ENCODE measurements at regions not wholly inside any gene's neighbourhood (a gene's known extent, or its start where the extent isn't known, plus 50 kb on each side); places are given as distances from the start of the nearest gene placed in this dataset.

DNA sequence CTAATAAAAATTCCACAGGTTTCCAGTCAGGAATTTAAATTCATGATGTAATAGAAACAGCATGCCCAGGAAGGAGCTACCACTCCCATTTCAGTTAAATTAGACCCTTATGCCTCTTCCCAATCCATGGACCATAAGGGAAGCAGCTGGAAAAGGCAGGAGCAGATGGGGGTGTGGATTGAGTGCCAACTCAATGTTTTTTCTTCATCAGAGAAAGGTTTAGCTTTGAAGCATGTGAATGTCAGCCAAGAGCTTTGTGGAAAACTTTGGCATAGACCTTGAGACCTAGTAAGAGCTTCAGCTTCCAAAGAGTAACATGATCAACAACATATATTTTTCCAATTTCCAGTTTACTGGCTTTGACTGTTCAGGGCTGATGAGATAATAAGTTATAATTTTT is 2139.9 kb downstream of the PCDH9 start:
- H3K4me3 ChIP-seq (ENCODE audit: low read length) = no peak overlapping the region

GRCh38 chr13:65088906-65089305 is 2141.2 kb downstream of the PCDH9 start:
- DNase-seq = no peak
- no peaks in the 10 kb centered on the region for H3K36me3 ChIP-seq (ENCODE audit: control insufficient read depth, insufficient read depth, low read length)
- no peak overlapping the region for H3K27ac ChIP-seq (ENCODE audit: low read length)

More for the DNA sequence above, 2139.9 kb downstream of the PCDH9 start:
- no peak overlapping the region for H3K27ac ChIP-seq (ENCODE audit: low read length)
- no peaks in the 10 kb centered on the region for H3K36me3 ChIP-seq (ENCODE audit: control insufficient read depth, insufficient read depth, low read length)
- peaks cover 2% of the 10 kb centered on the region for H3K9me3 ChIP-seq (replicated peaks; ENCODE audit: control insufficient read depth, low read depth, low read length)
- H3K4me1 ChIP-seq (ENCODE audit: control insufficient read depth, insufficient read depth, low read length) = peaks cover 2% of the 10 kb centered on the region
- H3K27me3 ChIP-seq (ENCODE audit: control insufficient read depth, insufficient read depth, low read length) = no peaks in the 10 kb centered on the region
- peak; percentile 83 for DNase-seq

DNA sequence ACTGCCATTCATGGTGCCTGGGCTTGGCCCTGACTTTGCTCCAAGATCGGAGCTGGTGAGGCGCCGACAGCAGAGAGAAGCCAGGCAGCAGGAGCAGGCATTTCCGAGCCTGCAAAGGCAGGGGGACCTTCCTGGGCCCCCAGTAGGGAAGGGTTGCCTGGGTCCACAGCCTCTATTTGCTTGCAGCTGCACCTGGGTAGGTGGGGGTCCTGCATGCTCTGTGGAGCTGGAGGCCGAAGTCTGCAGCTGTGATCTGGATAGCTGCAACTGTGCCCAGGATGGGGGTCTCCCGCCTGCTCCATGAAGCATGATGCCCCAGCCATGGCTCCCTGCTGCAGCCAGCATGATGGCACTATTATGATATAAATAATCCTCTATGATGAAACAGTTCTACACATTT is 2144.2 kb downstream of the PCDH9 start:
- Histone ChIP-seq H3K4me1 (ENCODE audit: control insufficient read depth, insufficient read depth, low read length) (peaks cover 2% of the 10 kb centered on the region), H3K27ac (ENCODE audit: low read length) (no peak overlapping the region), H3K9me3 (replicated peaks; ENCODE audit: control insufficient read depth, low read depth, low read length) (no peaks in the 10 kb centered on the region), H3K27me3 (ENCODE audit: control insufficient read depth, insufficient read depth, low read length) (no peaks in the 10 kb centered on the region), H3K36me3 (ENCODE audit: control insufficient read depth, insufficient read depth, low read length) (no peaks in the 10 kb centered on the region), H3K4me3 (ENCODE audit: low read length) (no peak overlapping the region)
- WGBS (ENCODE audit: insufficient coverage) = 87% methylated on average over 4 of the region's 6 CpGs
- DNase-seq = no peak

More at GRCh38 chr13:65088906-65089305, 2141.2 kb downstream of the PCDH9 start:
- peaks cover 2% of the 10 kb centered on the region for H3K9me3 ChIP-seq (replicated peaks; ENCODE audit: control insufficient read depth, low read depth, low read length)
- H3K4me3 ChIP-seq (ENCODE audit: low read length) = no peak overlapping the region
- peaks cover 2% of the 10 kb centered on the region for H3K4me1 ChIP-seq (ENCODE audit: control insufficient read depth, insufficient read depth, low read length)
- no peaks in the 10 kb centered on the region for H3K27me3 ChIP-seq (ENCODE audit: control insufficient read depth, insufficient read depth, low read length)

GRCh38 chr13:65074248-65074647 is 2155.9 kb downstream of the PCDH9 start:
- Histone ChIP-seq H3K27ac (ENCODE audit: low read length) (no peak overlapping the region), H3K4me3 (ENCODE audit: low read length) (no peak overlapping the region), H3K9me3 (replicated peaks; ENCODE audit: control insufficient read depth, low read depth, low read length) (no peaks in the 10 kb centered on the region), H3K36me3 (ENCODE audit: control insufficient read depth, insufficient read depth, low read length) (no peaks in the 10 kb centered on the region), H3K4me1 (ENCODE audit: control insufficient read depth, insufficient read depth, low read length) (no peaks in the 10 kb centered on the region), H3K27me3 (ENCODE audit: control insufficient read depth, insufficient read depth, low read length) (no peaks in the 10 kb centered on the region)
- WGBS (ENCODE audit: insufficient coverage) = no CpG with 5 or more reads among the region's 5 CpGs
- DNase-seq = no peak

- no peak for DNase-seq
- Histone ChIP-seq H3K27ac (ENCODE audit: low read length) (no peak overlapping the region), H3K9me3 (replicated peaks; ENCODE audit: control insufficient read depth, low read depth, low read length) (no peaks in the 10 kb centered on the region), H3K36me3 (ENCODE audit: control insufficient read depth, insufficient read depth, low read length) (no peaks in the 10 kb centered on the region), H3K4me3 (ENCODE audit: low read length) (no peak overlapping the region), H3K27me3 (ENCODE audit: control insufficient read depth, insufficient read depth, low read length) (no peaks in the 10 kb centered on the region), H3K4me1 (ENCODE audit: control insufficient read depth, insufficient read depth, low read length) (no peaks in the 10 kb centered on the region)
- 100% methylated on average over 1 of the region's 4 CpGs for WGBS (ENCODE audit: insufficient coverage)
Measured at GRCh38 chr13:65064967-65065366, 2165.2 kb downstream of the PCDH9 start.

GRCh38 chr13:65063753-65064152 is 2166.4 kb downstream of the PCDH9 start:
- WGBS (ENCODE audit: insufficient coverage) = no CpG with 5 or more reads among the region's 2 CpGs
- Histone ChIP-seq H3K9me3 (replicated peaks; ENCODE audit: control insufficient read depth, low read depth, low read length) (no peaks in the 10 kb centered on the region), H3K27ac (ENCODE audit: low read length) (no peak overlapping the region), H3K36me3 (ENCODE audit: control insufficient read depth, insufficient read depth, low read length) (no peaks in the 10 kb centered on the region), H3K27me3 (ENCODE audit: control insufficient read depth, insufficient read depth, low read length) (no peaks in the 10 kb centered on the region), H3K4me3 (ENCODE audit: low read length) (no peak overlapping the region), H3K4me1 (ENCODE audit: control insufficient read depth, insufficient read depth, low read length) (no peaks in the 10 kb centered on the region)
- peak; percentile 33 for DNase-seq

DNA sequence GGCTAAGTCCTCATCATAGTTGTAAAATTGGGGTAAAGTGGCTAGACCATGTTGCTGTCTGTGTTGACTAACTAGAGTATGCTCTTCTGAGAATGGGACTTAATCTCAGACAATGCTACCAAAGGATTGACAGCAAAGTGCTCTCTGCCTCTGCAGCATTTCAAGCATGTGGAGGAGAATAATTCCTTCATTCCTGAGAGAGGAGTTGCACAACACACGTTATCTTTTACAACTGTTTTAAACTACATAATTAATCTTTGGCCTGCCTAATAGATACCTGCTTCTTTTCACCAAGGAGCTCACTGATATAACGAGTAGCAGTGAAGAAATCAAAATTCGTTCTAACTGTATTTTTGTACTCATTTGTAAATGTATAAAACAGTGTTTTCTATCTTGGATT is 2172.2 kb downstream of the PCDH9 start:
- H3K27ac ChIP-seq (ENCODE audit: low read length) = no peak overlapping the region
- no peaks in the 10 kb centered on the region for H3K36me3 ChIP-seq (ENCODE audit: control insufficient read depth, insufficient read depth, low read length)
- H3K4me1 ChIP-seq (ENCODE audit: control insufficient read depth, insufficient read depth, low read length) = no peaks in the 10 kb centered on the region
- DNase-seq = no peak
- no CpG with 5 or more reads among the region's 3 CpGs for WGBS (ENCODE audit: insufficient coverage)
- H3K27me3 ChIP-seq (ENCODE audit: control insufficient read depth, insufficient read depth, low read length) = no peaks in the 10 kb centered on the region
- no peak overlapping the region for H3K4me3 ChIP-seq (ENCODE audit: low read length)
- H3K9me3 ChIP-seq (replicated peaks; ENCODE audit: control insufficient read depth, low read depth, low read length) = no peaks in the 10 kb centered on the region

- no peaks in the 10 kb centered on the region for H3K27me3 ChIP-seq (ENCODE audit: control insufficient read depth, insufficient read depth, low read length)
- no peaks in the 10 kb centered on the region for H3K36me3 ChIP-seq (ENCODE audit: control insufficient read depth, insufficient read depth, low read length)
- WGBS (ENCODE audit: insufficient coverage) = no CpG with 5 or more reads among the region's 2 CpGs
- no peaks in the 10 kb centered on the region for H3K4me1 ChIP-seq (ENCODE audit: control insufficient read depth, insufficient read depth, low read length)
- no peak overlapping the region for H3K4me3 ChIP-seq (ENCODE audit: low read length)
- no peak for DNase-seq
- H3K27ac ChIP-seq (ENCODE audit: low read length) = no peak overlapping the region
- H3K9me3 ChIP-seq (replicated peaks; ENCODE audit: control insufficient read depth, low read depth, low read length) = no peaks in the 10 kb centered on the region
Measured at GRCh38 chr13:65054277-65054676, 2175.9 kb downstream of the PCDH9 start.

- H3K27me3 ChIP-seq (ENCODE audit: control insufficient read depth, insufficient read depth, low read length) = no peaks in the 10 kb centered on the region
- H3K4me1 ChIP-seq (ENCODE audit: control insufficient read depth, insufficient read depth, low read length) = no peaks in the 10 kb centered on the region
- H3K36me3 ChIP-seq (ENCODE audit: control insufficient read depth, insufficient read depth, low read length) = no peaks in the 10 kb centered on the region
- H3K27ac ChIP-seq (ENCODE audit: low read length) = no peak overlapping the region
- WGBS (ENCODE audit: insufficient coverage) = no CpG with 5 or more reads among the region's 1 CpG
- no peaks in the 10 kb centered on the region for H3K9me3 ChIP-seq (replicated peaks; ENCODE audit: control insufficient read depth, low read depth, low read length)
- DNase-seq = no peak
- H3K4me3 ChIP-seq (ENCODE audit: low read length) = no peak overlapping the region
Measured at GRCh38 chr13:65036999-65037398, 2193.1 kb downstream of the PCDH9 start.

GRCh38 chr13:65035302-65035701 is 2194.8 kb downstream of the PCDH9 start:
- no peak overlapping the region for H3K27ac ChIP-seq (ENCODE audit: low read length)
- no peaks in the 10 kb centered on the region for H3K9me3 ChIP-seq (replicated peaks; ENCODE audit: control insufficient read depth, low read depth, low read length)
- H3K4me1 ChIP-seq (ENCODE audit: control insufficient read depth, insufficient read depth, low read length) = no peaks in the 10 kb centered on the region
- H3K4me3 ChIP-seq (ENCODE audit: low read length) = no peak overlapping the region
- H3K36me3 ChIP-seq (ENCODE audit: control insufficient read depth, insufficient read depth, low read length) = no peaks in the 10 kb centered on the region
- H3K27me3 ChIP-seq (ENCODE audit: control insufficient read depth, insufficient read depth, low read length) = no peaks in the 10 kb centered on the region
- no peak for DNase-seq

- DNase-seq = no peak
- H3K9me3 ChIP-seq (replicated peaks; ENCODE audit: control insufficient read depth, low read depth, low read length) = no peaks in the 10 kb centered on the region
- no peak overlapping the region for H3K4me3 ChIP-seq (ENCODE audit: low read length)
- WGBS (ENCODE audit: insufficient coverage) = 95% methylated on average over 6 of the region's 22 CpGs
- no peaks in the 10 kb centered on the region for H3K4me1 ChIP-seq (ENCODE audit: control insufficient read depth, insufficient read depth, low read length)
- H3K27me3 ChIP-seq (ENCODE audit: control insufficient read depth, insufficient read depth, low read length) = no peaks in the 10 kb centered on the region
- H3K27ac ChIP-seq (ENCODE audit: low read length) = no peak overlapping the region
- no peaks in the 10 kb centered on the region for H3K36me3 ChIP-seq (ENCODE audit: control insufficient read depth, insufficient read depth, low read length)
Measured at GRCh38 chr13:65034266-65034665, 2195.9 kb downstream of the PCDH9 start.
